ENCODE measurements at regions not wholly inside any gene's neighbourhood (a gene's known extent, or its start where the extent isn't known, plus 50 kb on each side); places are given as distances from the start of the nearest gene placed in this dataset.

DNA sequence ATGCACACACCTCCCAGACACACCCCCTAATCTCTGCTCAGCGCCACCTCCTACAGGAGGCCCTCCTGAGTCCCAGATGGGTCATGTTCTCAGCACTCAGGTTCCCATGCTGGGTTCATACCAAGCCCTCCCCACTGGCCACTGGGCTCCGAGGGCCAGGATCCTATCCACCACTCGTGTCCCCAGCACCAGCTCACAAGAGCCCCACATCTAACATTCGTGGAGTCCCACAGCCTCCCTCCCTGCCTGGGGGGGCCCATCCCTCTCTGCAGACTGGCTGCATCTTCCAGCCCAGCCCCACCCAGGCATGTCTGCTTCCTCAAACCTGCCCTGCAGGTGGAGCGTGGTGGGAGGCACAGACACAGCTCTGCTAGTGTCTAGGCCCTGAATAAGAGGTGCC is 227.4 kb downstream of the TUBA3C start:
- CTCF ChIA-PET = no interaction called here
- SMC1A ChIA-PET (ENCODE audit: uncharacterized antibody, unreplicated experiment) = no interaction called here
- RAD21 ChIA-PET (ENCODE audit: unreplicated experiment) = no interaction called here
- TF ChIP-seq CUX1 (IDR thresholded peaks at IDR 0.05; ENCODE audit: insufficient replicate concordance, low read depth, low read length) (no peak), SUPT20H (IDR thresholded peaks at IDR 0.05; ENCODE audit: borderline replicate concordance, control insufficient read depth, low read depth, low read length) (no peak), RUNX3 (IDR thresholded peaks at IDR 0.05; ENCODE audit: low read length) (no peak), SMAD1 (IDR thresholded peaks at IDR 0.05; ENCODE audit: low read depth, partially characterized antibody) (no peak), IKZF2 (IDR thresholded peaks at IDR 0.05) (no peak), SP1 (IDR thresholded peaks at IDR 0.05; ENCODE audit: low read depth, low read length) (no peak), FOXK2 (IDR thresholded peaks at IDR 0.05) (no peak), NRF1 (conservative IDR thresholded peaks at IDR 0.05; ENCODE audit: low read depth, low read length) (no peak), HDAC2 (IDR thresholded peaks at IDR 0.05) (no peak), SREBF1 (IDR thresholded peaks at IDR 0.05; ENCODE audit: low read length) (no peak), ETV6 (conservative IDR thresholded peaks at IDR 0.05 in 1 of 2, IDR thresholded peaks at IDR 0.05 in 1 of 2; ENCODE audit: borderline replicate concordance in 1 of 2, low read depth in 1 of 2) (no peak), ZNF24 (IDR thresholded peaks at IDR 0.05) (no peak), POLR2AphosphoS5 (IDR thresholded peaks at IDR 0.05; ENCODE audit: low read length) (no peak), BMI1 (IDR thresholded peaks at IDR 0.05; ENCODE audit: borderline replicate concordance) (no peak), ZNF217 (IDR thresholded peaks at IDR 0.05) (no peak), GABPA (IDR thresholded peaks at IDR 0.05; ENCODE audit: low read depth) (no peak)
- TF ChIP-seq, protein P1, sequence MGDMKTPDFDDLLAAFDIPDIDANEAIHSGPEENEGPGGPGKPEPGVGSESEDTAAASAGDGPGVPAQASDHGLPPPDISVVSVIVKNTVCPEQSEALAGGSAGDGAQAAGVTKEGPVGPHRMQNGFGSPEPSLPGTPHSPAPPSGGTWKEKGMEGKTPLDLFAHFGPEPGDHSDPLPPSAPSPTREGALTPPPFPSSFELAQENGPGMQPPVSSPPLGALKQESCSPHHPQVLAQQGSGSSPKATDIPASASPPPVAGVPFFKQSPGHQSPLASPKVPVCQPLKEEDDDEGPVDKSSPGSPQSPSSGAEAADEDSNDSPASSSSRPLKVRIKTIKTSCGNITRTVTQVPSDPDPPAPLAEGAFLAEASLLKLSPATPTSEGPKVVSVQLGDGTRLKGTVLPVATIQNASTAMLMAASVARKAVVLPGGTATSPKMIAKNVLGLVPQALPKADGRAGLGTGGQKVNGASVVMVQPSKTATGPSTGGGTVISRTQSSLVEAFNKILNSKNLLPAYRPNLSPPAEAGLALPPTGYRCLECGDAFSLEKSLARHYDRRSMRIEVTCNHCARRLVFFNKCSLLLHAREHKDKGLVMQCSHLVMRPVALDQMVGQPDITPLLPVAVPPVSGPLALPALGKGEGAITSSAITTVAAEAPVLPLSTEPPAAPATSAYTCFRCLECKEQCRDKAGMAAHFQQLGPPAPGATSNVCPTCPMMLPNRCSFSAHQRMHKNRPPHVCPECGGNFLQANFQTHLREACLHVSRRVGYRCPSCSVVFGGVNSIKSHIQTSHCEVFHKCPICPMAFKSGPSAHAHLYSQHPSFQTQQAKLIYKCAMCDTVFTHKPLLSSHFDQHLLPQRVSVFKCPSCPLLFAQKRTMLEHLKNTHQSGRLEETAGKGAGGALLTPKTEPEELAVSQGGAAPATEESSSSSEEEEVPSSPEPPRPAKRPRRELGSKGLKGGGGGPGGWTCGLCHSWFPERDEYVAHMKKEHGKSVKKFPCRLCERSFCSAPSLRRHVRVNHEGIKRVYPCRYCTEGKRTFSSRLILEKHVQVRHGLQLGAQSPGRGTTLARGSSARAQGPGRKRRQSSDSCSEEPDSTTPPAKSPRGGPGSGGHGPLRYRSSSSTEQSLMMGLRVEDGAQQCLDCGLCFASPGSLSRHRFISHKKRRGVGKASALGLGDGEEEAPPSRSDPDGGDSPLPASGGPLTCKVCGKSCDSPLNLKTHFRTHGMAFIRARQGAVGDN (IDR thresholded peaks at IDR 0.05) = no peak
- H3K9ac ChIP-seq (ENCODE audit: control insufficient read depth, insufficient read depth, low read length) = no peak overlapping the region
- POLR2A ChIA-PET = no interaction called here
- no peaks in the 10 kb centered on the region; the same call in 1 of the 3 replicates for H3K9me3 ChIP-seq (replicated peaks; ENCODE audit: control insufficient read depth, insufficient read depth, low read length)
- no peak overlapping the region for H3K4me3 ChIP-seq
- no peak overlapping the region for H3K4me2 ChIP-seq (ENCODE audit: control insufficient read depth, insufficient read depth)
- H3K27me3 ChIP-seq (replicated peaks in 1 of 2; ENCODE audit: control insufficient read depth in 2 of 2, insufficient read depth in 2 of 2, low read length in 1 of 2) = no peaks in the 10 kb centered on the region
- in situ Hi-C loops (cut with MboI) (no loop called here), intact Hi-C loops (cut with micrococcal nuclease; ENCODE audit: unreplicated experiment) (no loop called here)
- H4K20me1 ChIP-seq (ENCODE audit: control insufficient read depth, insufficient read depth) = no peaks in the 10 kb centered on the region
- 13% methylated on average over 5 of the region's 5 CpGs for WGBS (ENCODE audit: insufficient coverage, insufficient replicate concordance, low lambda C conversion rate, missing lambda C conversion rate)
- H3K36me3 ChIP-seq (ENCODE audit: control insufficient read depth in 2 of 2, insufficient read depth in 2 of 2, low read length in 1 of 2) = no peaks in the 10 kb centered on the region
- ATAC-seq (no peak), DNase-seq (ENCODE audit: low read depth, low spot score) (no peak), FAIRE-seq (no peak)
- BruUV-seq (replicated peaks) = no TSS peak
- H3K4me1 ChIP-seq (ENCODE audit: control insufficient read depth, insufficient read depth, low read length) = no peaks in the 10 kb centered on the region
- H3K27ac ChIP-seq (ENCODE audit: control insufficient read depth, insufficient read depth) = no peak overlapping the region
- H3K79me2 ChIP-seq (ENCODE audit: control insufficient read depth, insufficient read depth, low read length) = no peaks in the 10 kb centered on the region
- no peak overlapping the region for H2AFZ ChIP-seq (ENCODE audit: control insufficient read depth, low read depth, low read length)

Measured in GM12878 (cell line).